Loucy (cell line): ENCODE measurements at regions not wholly inside any gene's neighbourhood (a gene's known extent, or its start where the extent isn't known, plus 50 kb on each side); places are given as distances from the start of the nearest gene placed in this dataset.

Source experiments
- CTCF ChIP-seq: fragments of 200-600 bp; sonication (generic); conservative IDR thresholded peaks from 2 replicates; pipeline ENCODE4 v1.5.1; 2014; ENCODE audit warnings: mild to moderate bottlenecking, antibody characterized with exemption, low read length
- EZH2phosphoT487 ChIP-seq: fragments of 200-600 bp; IDR thresholded peaks from 2 replicates; pipeline ENCODE4 v1.6.1; 2018; ENCODE audit warnings: antibody characterized with exemption, mild to moderate bottlenecking, moderate library complexity, borderline replicate concordance

- TF ChIP-seq CTCF = no peak
- no peak for TF ChIP-seq EZH2phosphoT487
Observed at GRCh38 chr2:144942516-144943256, 422.8 kb upstream of the ZEB2 start.
